AG04449 (cell line): ENCODE measurements at regions not wholly inside any gene's neighbourhood (a gene's known extent, or its start where the extent isn't known, plus 50 kb on each side); places are given as distances from the start of the nearest gene placed in this dataset.
"Not testable (repeated sequence)": the region's sequence is repeated elsewhere in the genome, so short reads cannot be mapped to it uniquely, and the experiment has no call there.

Source experiments
- CTCF ChIA-PET: fragments of 350-600 bp; formaldehyde crosslinking; extraction: SDS; loops from one replicate; lab custom pipeline; 2021; ENCODE audit warnings: antibody characterized with exemption; lab: Yijun Ruan, JAX
- POLR2A ChIA-PET: fragments of 400-600, 350-600 bp; formaldehyde crosslinking; extraction: SDS; loops from one replicate; lab custom pipeline; 2020; ENCODE audit warnings: antibody characterized with exemption, inconsistent platforms; lab: Yijun Ruan, JAX
- DNase-seq: peaks from one replicate; pipeline ENCODE4 v3.0.0-alpha.2; 2010; ENCODE audit warnings: low read depth, low spot score
- H3K4me3 ChIP-seq: 2 replicates; pipeline ENCODE4 v1.5.1; 2011; ENCODE audit warnings: low read depth, mild to moderate bottlenecking, control low read depth, low read length
- CTCF ChIP-seq: IDR thresholded peaks from one replicate; pipeline ENCODE4 v1.5.1; 2011; ENCODE audit warnings: mild to moderate bottlenecking, moderate library complexity, low read length, control low read depth, inconsistent platforms; ENCODE audit not compliant: insufficient read depth; ENCODE audit errors: missing control alignments

GRCh38 chr11:27228232-27228905 lies 134.6 kb downstream of the CCDC34 start:
- ChIA-PET CTCF (interaction anchor here (0.6 kb wide), 1 partner anchor 257 kb away, joined by 3 read pairs; no protein-coding TSS in a partner anchor), POLR2A (no interaction called here)

GRCh38 chr11:27227736-27228135 lies 135.3 kb downstream of the CCDC34 start:
- DNase-seq, result no peak

More at GRCh38 chr11:27228232-27228905, 134.6 kb downstream of the CCDC34 start:
- H3K4me3 ChIP-seq, result no peak overlapping the region
- no peak for TF ChIP-seq CTCF
- no peak for DNase-seq

DNA sequence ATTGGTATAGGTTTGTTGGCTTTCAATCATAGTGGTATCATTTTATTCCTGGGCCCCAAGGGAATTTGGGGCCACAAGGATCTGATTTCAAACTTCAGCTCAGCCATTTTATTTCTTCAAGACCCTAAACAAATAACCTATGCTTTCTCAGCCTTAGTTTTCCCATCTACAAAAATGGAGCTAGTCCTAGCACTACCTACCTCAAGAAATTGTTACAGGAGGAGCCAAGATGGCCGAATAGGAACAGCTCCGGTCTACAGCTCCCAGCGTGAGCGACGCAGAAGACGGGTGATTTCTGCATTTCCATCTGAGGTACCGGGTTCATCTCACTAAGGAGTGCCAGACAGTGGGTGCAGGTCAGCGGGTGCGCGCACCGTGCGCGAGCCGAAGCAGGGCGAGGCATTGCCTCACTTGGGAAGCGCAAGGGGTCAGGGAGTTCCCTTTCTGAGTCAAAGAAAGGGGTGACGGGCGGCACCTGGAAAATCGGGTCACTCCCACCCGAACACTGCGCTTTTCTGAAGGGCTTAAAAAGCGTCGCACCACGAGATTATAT lies 143.5 kb downstream of the CCDC34 start:
- CTCF ChIA-PET, result interaction anchor here (1.4 kb wide), 1 partner anchor 77 kb away, joined by 5 read pairs; no protein-coding TSS in a partner anchor
- not testable (repeated sequence) for H3K4me3 ChIP-seq

More at GRCh38 chr11:27227736-27228135, 135.3 kb downstream of the CCDC34 start:
- ChIA-PET CTCF (no interaction called here), POLR2A (no interaction called here)
- no peak overlapping the region for H3K4me3 ChIP-seq
- no peak for TF ChIP-seq CTCF

DNA sequence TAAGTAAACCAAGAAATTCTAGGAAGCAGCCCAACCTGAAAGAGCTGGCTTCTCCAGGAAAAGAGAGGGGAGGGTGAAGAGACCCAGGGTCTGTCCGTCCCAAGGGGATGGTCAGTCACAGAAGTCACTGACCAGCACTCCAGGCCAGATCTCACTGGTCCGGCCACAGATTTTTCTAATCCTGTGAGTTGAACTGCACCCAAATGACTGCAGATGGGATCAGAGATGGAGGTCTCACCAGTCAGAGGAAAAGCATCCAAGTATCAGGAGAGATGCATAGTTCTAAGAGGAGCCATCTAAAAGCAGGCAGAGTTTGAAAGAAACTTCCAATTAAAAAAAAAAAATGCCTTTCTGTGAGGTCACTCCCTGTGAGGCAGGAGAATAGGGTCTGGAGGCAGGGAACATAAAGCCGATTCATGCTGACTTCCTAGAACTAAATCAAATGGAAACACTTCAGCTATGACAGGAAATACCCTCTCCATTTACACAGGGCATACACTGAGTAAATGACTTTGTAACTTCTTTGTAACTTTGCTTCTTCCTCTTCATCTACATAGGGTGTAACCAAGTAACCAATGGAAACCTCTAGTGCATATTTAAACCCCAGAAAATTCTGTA lies 144.5 kb downstream of the CCDC34 start:
- peak overlapping the region; percentile 18 for H3K4me3 ChIP-seq
- ChIA-PET CTCF (interaction anchor here (0.8 to 1.7 kb wide), 5 partner anchors 9 to 78 kb away, joined by 3 to 7 read pairs (median 4); no protein-coding TSS in a partner anchor), POLR2A (interaction anchor here (0.7 to 4.2 kb wide), 10 partner anchors 8 to 150 kb away, joined by 3 to 30 read pairs (median 3); no protein-coding TSS in a partner anchor)
- no peak for TF ChIP-seq CTCF
- DNase-seq, result peak; percentile 96

More for the DNA sequence above, 143.5 kb downstream of the CCDC34 start:
- not testable (repeated sequence) for DNase-seq
- POLR2A ChIA-PET, result interaction anchor here (4.2 kb wide), 1 partner anchor 14 kb away, joined by 30 read pairs; no protein-coding TSS in a partner anchor

- TF ChIP-seq CTCF, result no peak
- no peak overlapping the region for H3K4me3 ChIP-seq
- peak; percentile 92 for DNase-seq
- POLR2A ChIA-PET, result interaction anchor here (0.7 to 4.2 kb wide), 6 partner anchors 8 to 64 kb away, joined by 3 to 30 read pairs (median 4); no protein-coding TSS in a partner anchor
- CTCF ChIA-PET, result interaction anchor here (0.8 to 1.7 kb wide), 4 partner anchors 8 to 79 kb away, joined by 3 to 7 read pairs (median 4); no protein-coding TSS in a partner anchor
These were observed 145.0 kb downstream of the CCDC34 start for GRCh38 chr11:27217948-27218420.

- no peak overlapping the region for H3K4me3 ChIP-seq
- no peak for DNase-seq
- ChIA-PET POLR2A (interaction anchor here (0.7 to 4.2 kb wide), 5 partner anchors 8 to 26 kb away, joined by 3 to 30 read pairs (median 4); no protein-coding TSS in a partner anchor), CTCF (interaction anchor here (0.8 to 1.8 kb wide), 5 partner anchors 8 to 268 kb away, joined by 3 to 7 read pairs (median 4); no protein-coding TSS in a partner anchor)
- TF ChIP-seq CTCF, result no peak
These were observed 145.5 kb downstream of the CCDC34 start for GRCh38 chr11:27217496-27217895.
